WI38 (cell line): ENCODE measurements at regions not wholly inside any gene's neighbourhood (a gene's known extent, or its start where the extent isn't known, plus 50 kb on each side); places are given as distances from the start of the nearest gene placed in this dataset.

ENCODE experiments used
- H3K4me3 ChIP-seq: 2 replicates; pipeline ENCODE4 v1.5.1; 2011; ENCODE audit warnings: low read depth, mild to moderate bottlenecking, control low read depth, low read length
- CTCF ChIP-seq: IDR thresholded peaks from 2 replicates; pipeline ENCODE4 v1.5.1; 2012; ENCODE audit warnings: low read depth, mild to moderate bottlenecking, control low read depth, low read length

- H3K4me3 ChIP-seq = no peak overlapping the region
- no peak for TF ChIP-seq CTCF
Observed at GRCh38 chr12:65765436-65765813, 58.9 kb upstream of the HMGA2 start.

GRCh38 chr12:65769880-65770279 lies 54.4 kb upstream of the HMGA2 start:
- TF ChIP-seq CTCF = no peak
- no peak overlapping the region for H3K4me3 ChIP-seq
